Thyroid gland (tissue), 4 donors: ENCODE measurements at regions not wholly inside any gene's neighbourhood (a gene's known extent, or its start where the extent isn't known, plus 50 kb on each side); places are given as distances from the start of the nearest gene placed in this dataset.

Experiments
- POLR2A ChIP-seq, 2 donors: fragments of 450-650 bp; IDR thresholded peaks; one replicate each; pipeline ENCODE4 v1.6.1; 2017; ENCODE audit warnings: antibody characterized with exemption in 2 of 2, mild to moderate bottlenecking in 2 of 2, moderate library complexity in 1 of 2
- TF ChIP-seq, protein P1 (sequence below), 6 experiments: fragments of 200-600 bp in 3 of 6; fragments of 450-650 bp in 3 of 6; sonication (generic) in 3 of 6; IDR thresholded peaks; one replicate each; pipeline ENCODE4 v1.5.1; 2016 to 2019; ENCODE audit warnings: antibody characterized with exemption in 6 of 6, mild to moderate bottlenecking in 2 of 6, inconsistent platforms in 1 of 6, moderate library complexity in 1 of 6

DNA sequence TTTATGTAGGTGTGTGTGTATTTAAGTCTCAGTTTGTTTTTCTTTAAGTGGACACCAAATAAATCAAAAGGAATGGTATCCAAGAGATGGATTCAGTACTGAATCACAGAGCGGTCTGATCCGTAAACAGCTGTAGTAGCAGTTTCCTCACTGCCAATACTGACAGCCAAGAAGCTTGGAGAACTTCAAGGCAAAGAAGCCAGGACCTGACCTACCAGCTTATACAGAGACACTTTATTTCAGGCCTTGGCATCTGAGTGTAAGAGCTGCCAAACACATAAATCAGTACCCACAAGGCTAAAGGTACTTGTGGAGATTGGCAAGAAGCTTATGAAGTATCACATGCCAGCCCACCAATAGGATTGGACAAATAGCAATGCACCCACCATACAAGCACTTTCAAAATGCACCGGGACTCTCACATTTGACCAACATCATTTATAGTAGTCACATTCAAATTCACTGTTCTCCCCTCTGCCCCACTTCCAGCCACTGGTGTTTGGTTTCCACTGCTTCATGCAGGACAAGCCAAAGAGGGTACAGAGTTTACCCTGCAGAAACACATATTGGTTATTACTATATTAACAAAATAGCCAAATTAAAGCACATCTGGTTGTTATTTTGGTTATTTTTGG, 357.9 kb downstream of the KLF12 start:
- TF ChIP-seq, protein P1, sequence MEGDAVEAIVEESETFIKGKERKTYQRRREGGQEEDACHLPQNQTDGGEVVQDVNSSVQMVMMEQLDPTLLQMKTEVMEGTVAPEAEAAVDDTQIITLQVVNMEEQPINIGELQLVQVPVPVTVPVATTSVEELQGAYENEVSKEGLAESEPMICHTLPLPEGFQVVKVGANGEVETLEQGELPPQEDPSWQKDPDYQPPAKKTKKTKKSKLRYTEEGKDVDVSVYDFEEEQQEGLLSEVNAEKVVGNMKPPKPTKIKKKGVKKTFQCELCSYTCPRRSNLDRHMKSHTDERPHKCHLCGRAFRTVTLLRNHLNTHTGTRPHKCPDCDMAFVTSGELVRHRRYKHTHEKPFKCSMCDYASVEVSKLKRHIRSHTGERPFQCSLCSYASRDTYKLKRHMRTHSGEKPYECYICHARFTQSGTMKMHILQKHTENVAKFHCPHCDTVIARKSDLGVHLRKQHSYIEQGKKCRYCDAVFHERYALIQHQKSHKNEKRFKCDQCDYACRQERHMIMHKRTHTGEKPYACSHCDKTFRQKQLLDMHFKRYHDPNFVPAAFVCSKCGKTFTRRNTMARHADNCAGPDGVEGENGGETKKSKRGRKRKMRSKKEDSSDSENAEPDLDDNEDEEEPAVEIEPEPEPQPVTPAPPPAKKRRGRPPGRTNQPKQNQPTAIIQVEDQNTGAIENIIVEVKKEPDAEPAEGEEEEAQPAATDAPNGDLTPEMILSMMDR (IDR thresholded peaks at IDR 0.05): no peak
- TF ChIP-seq POLR2A (IDR thresholded peaks at IDR 0.05): no peak
